Fibroblast of the conjunctiva (primary cell): ENCODE measurements at regions not wholly inside any gene's neighbourhood (a gene's known extent, or its start where the extent isn't known, plus 50 kb on each side); places are given as distances from the start of the nearest gene placed in this dataset.

Source experiments
- DNase-seq: peaks from one replicate; pipeline ENCODE4 v3.0.0-alpha.2; 2010; ENCODE audit warnings: low read depth

- no peak for DNase-seq
These were observed 276.6 kb downstream of the RNF152 start for GRCh38 chr18:61616111-61616610.

DNA sequence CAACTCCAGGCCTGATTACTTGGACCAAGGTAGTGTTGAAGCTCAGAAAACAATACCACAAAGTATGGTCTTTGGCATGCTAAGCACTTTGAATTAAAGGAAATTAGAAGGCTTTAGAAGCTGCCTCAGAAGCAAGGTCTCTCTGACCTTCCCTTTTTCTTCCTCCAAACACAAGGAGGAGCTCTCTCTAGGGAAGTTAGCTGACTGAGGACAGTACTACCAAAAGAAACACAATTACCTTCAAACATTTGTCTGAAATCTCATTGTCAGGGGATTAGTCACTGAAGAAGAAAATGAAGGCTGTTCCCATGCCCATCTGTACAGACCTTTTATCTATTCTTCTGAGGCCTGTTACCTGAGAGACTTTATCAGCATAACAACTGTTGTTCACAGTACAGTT, 279.3 kb downstream of the CDH20 start:
- DNase-seq: no peak

DNA sequence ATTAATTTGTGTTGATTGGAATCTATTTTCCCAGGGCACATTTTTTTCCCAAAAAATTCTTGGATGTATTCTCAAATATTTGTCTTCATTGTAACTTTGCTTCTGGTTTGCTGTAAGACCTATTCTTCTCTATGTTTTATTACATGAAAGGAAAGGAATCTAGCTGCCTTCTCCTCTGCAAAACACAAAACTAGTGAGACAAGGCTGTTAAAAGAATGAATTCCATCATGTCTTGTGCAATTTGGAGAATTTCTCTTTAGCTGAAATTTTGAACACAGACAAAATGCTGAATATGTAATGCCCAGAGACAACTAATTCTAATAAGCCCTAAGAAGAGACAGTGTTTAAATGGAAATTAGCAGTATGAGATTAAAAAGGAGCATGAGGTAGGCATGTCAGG, 275.9 kb downstream of the CDH20 start:
- no peak for DNase-seq

- no peak for DNase-seq
These were observed 275.1 kb downstream of the CDH20 start for GRCh38 chr18:61608316-61608715.

- no peak for DNase-seq
These were observed 274.6 kb downstream of the CDH20 start for GRCh38 chr18:61607867-61608266.

DNA sequence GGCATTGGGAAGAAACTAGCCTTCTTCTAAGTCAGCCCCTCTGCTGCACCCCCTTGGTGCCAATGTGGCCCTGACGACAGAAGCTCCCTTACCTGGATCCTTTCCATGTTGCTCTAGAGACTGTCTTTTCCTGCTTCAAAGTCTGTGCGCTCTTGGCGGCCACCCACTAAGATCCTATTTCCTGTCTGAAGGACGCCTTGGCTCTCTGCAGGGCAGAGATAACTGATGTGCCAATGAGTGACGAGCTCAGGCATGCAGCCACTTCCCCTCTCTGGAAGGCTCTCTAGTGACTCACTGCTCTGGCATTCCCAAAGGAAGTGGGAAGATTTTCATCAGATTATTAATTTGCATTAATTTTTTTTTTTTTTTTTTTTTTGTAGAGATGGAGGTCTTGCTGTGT, 273.5 kb downstream of the CDH20 start:
- peak; percentile 68 for DNase-seq

- no peak for DNase-seq
These were observed 272.9 kb downstream of the CDH20 start for GRCh38 chr18:61606068-61606660.

- no peak for DNase-seq
These were observed 272.3 kb downstream of the CDH20 start for GRCh38 chr18:61605376-61606067.
